ACC112 (cell line): ENCODE measurements at regions not wholly inside any gene's neighbourhood (a gene's known extent, or its start where the extent isn't known, plus 50 kb on each side); places are given as distances from the start of the nearest gene placed in this dataset.

Experiments used
- H2AFZ ChIP-seq: fragments of 200-600 bp; sonication (generic); one replicate; pipeline ENCODE4 v1.6.0; 2017; ENCODE audit warnings: antibody characterized with exemption, low read length; ENCODE audit not compliant: unreplicated experiment
- H3K27ac ChIP-seq: fragments of 200-600 bp; sonication (generic); 2 replicates; pipeline ENCODE4 v1.5.1; 2014; ENCODE audit warnings: low read depth, mild to moderate bottlenecking, antibody characterized with exemption, low read length, moderate library complexity
- H3K27me3 ChIP-seq: fragments of 200-600 bp; sonication (generic); 2 replicates; pipeline ENCODE4 v1.6.1; 2014; ENCODE audit warnings: mild to moderate bottlenecking, antibody characterized with exemption, low read length, moderate library complexity, mixed read lengths; ENCODE audit not compliant: insufficient read depth
- H3K36me3 ChIP-seq: fragments of 200-600 bp; sonication (generic); 2 replicates; pipeline ENCODE4 v1.6.1; 2016; ENCODE audit warnings: mild to moderate bottlenecking, antibody characterized with exemption, low read length, moderate library complexity, mixed read lengths; ENCODE audit not compliant: insufficient read depth
- H3K4me1 ChIP-seq: fragments of 200-600 bp; sonication (generic); one replicate; pipeline ENCODE4 v1.6.1; 2016; ENCODE audit warnings: low read length, mixed read lengths; ENCODE audit not compliant: insufficient read depth, unreplicated experiment, control insufficient read depth
- H3K4me3 ChIP-seq: fragments of 200-600 bp; sonication (generic); 2 replicates; pipeline ENCODE4 v1.5.1; 2014; ENCODE audit warnings: mild to moderate bottlenecking, low read depth, low read length
- H3K79me2 ChIP-seq: fragments of 200-600 bp; sonication (generic); one replicate; pipeline ENCODE4 v1.6.0; 2016; ENCODE audit warnings: low read length; ENCODE audit not compliant: control insufficient read depth, unreplicated experiment, insufficient read depth

DNA sequence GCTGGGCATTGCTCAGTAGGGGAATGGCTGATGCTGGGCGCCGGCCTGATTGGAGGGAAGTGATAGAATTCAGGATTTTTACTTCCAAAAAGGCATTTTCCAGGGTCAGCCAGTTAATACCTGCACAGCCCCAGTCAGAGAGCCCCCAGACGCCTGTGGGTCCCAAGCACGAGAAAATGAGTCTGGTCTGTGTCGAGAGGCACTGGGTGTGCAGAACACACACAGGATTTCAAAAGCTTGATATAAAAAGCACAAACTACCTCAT, 164.6 kb upstream of the TNRC6C start:
- Histone ChIP-seq H3K27ac (no peak overlapping the region), H3K27me3 (0 out of 2 replicates have a peak, but pooled peaks cover 6% of the 10 kb centered on the region)

DNA sequence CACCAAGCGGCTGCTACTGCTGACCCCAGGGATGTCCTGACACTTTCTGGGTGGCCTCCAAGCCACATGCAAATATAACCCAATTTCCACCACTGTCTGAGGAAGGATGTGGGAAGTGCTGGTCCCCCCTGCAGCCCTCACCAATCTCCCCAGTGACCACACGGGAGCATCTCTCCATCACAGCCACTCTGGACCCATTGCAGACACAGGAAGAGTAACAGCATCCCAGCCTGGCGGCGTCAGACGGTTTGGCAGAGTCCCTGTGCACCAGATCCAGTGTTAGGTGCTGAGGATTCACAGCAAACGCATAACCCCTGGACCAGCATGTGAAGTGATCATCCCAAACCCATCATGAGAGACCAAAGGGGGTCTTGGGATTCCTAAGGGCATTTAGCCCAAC, 163.7 kb upstream of the TNRC6C start:
- Histone ChIP-seq H3K4me1 (peaks cover 9% of the 10 kb centered on the region), H3K27me3 (0 out of 2 replicates have a peak, but pooled peaks cover 6% of the 10 kb centered on the region), H2AFZ (no peak overlapping the region), H3K27ac (no peak overlapping the region), H3K79me2 (no peaks in the 10 kb centered on the region), H3K4me3 (no peak overlapping the region), H3K36me3 (no peaks in the 10 kb centered on the region)

More for the DNA sequence above, 164.6 kb upstream of the TNRC6C start:
- no peaks in the 10 kb centered on the region for H3K36me3 ChIP-seq
- H3K79me2 ChIP-seq = no peaks in the 10 kb centered on the region
- H3K4me3 ChIP-seq = no peak overlapping the region
- H3K4me1 ChIP-seq = peaks cover 9% of the 10 kb centered on the region
- no peak overlapping the region for H2AFZ ChIP-seq

DNA sequence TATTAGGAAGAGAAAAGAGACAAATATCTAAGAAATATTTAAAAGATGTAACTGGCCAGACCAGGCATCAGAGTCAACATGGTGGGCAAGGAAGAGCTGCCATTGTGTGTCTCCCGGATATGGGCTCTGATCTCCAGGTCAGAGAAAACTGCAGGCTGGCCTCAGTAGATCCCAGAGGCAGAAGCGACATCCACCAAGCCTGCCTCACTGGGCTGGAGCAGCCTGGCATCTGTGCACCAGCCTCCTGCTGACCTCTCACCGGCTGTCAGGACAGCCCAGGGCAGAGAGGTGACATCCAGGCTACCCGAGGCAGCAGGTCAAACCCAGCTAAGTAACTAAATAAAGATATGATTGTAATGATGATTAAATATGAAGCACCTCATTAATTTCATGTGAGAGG, 162.8 kb upstream of the TNRC6C start:
- Histone ChIP-seq H3K36me3 (no peaks in the 10 kb centered on the region), H3K27ac (no peak overlapping the region), H3K4me1 (peaks cover 9% of the 10 kb centered on the region), H3K4me3 (no peak overlapping the region), H3K79me2 (no peaks in the 10 kb centered on the region), H2AFZ (no peak overlapping the region), H3K27me3 (peaks cover under 1% of the 10 kb centered on the region; the same call in 1 of the 2 replicates)

DNA sequence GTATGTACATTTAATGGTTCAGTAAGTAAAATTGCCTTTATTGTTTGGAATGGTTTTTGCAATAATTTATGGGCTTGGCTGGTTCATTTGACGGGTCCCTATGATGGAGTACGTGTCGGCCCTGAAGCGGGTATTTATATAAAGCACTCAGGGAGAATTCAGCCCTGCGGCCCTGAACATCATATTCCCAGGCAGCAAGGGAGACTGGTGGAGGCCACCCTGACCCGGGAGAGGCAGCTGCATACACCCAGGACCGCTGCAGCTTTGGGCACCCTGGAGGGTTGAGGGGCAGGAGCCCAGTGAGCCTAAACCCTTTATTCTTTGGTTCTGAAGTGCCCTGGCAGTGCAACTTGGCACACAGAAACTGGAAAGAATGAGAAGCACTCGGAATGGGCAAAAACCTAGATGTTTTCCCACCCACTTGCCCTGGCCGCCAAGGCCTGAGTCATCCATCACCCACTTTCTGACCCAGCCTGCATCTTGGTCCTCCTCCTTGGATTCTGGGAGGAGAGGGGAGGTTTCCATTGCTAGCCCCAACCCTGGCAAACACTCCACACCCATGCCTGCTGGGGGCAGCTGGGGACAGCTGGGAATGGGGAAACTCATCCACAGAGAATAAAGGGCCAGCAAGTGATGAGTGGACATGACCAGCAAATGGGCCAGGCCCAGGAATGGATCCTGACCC, 162.2 kb upstream of the TNRC6C start:
- Histone ChIP-seq H2AFZ (no peak overlapping the region), H3K27ac (no peak overlapping the region), H3K4me3 (no peak overlapping the region), H3K27me3 (peaks cover 6% of the 10 kb centered on the region; the same call in 1 of the 2 replicates), H3K4me1 (peaks cover 9% of the 10 kb centered on the region), H3K36me3 (no peaks in the 10 kb centered on the region), H3K79me2 (no peaks in the 10 kb centered on the region)

DNA sequence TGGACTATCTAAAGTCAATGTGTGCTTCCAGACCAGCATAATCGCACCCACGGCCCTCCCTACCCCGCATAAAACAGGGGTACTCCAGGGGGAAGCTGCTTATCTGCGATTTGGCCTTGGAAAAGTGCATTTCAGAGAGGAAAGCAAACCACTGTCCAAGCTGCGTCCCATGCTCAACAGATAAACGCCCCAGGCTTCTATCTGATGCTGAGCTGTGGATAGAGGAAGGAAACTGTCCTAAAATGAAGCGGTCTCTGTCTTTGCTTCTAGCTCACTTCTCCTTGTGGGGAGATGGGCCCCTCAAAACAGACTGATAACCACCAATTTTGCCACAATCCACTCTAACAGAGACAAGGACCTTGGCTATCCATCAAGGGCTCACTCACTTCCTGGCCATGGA, 160.5 kb upstream of the TNRC6C start:
- peaks cover 22% of the 10 kb centered on the region; the same call in 1 of the 2 replicates for H3K27me3 ChIP-seq
- H2AFZ ChIP-seq = no peak overlapping the region
- H3K79me2 ChIP-seq = no peaks in the 10 kb centered on the region
- H3K27ac ChIP-seq = no peak overlapping the region
- no peak overlapping the region for H3K4me3 ChIP-seq
- H3K36me3 ChIP-seq = no peaks in the 10 kb centered on the region
- peaks cover 9% of the 10 kb centered on the region for H3K4me1 ChIP-seq

DNA sequence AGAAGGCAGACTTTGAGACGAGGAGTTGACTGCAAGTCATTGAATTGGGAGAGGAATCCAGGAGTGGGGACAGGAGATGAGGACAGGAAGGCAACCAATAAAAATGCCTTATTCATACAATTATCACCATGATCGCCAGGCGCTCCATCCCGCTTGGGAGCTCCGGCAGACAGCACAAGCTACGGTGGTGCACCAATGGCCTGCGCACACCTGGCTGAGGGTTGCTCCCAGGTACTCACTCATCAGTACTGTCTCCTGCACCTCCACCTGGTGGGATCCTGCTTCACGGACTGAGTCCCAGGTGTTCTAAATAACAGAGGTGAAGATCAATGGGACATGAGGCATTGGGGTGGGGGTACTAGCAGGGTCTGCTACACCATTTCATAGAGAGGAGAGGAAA, 160.0 kb upstream of the TNRC6C start:
- Histone ChIP-seq H3K4me1 (peaks cover 9% of the 10 kb centered on the region), H3K79me2 (no peaks in the 10 kb centered on the region), H3K36me3 (no peaks in the 10 kb centered on the region), H3K4me3 (no peak overlapping the region), H3K27ac (no peak overlapping the region), H2AFZ (no peak overlapping the region), H3K27me3 (peaks cover 27% of the 10 kb centered on the region)

DNA sequence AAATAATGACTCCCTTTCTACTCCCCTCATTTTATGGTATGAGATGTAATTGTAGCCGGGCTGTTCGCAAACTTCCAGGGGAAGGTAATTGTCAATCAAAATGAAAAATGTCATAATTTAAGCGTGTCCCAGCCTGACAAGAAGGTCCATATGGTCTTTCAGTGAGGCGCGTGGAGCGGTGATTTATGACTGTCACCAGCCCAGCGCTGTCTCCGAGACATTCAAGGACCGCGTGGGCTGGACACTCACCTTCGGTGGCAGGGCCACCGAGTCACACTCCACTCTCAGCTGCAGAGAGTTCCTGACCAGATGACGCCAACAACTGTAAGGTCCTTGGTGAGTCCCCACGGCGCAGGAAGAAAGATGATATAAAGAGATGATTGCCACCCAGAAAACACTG, 157.7 kb upstream of the TNRC6C start:
- H3K79me2 ChIP-seq = no peaks in the 10 kb centered on the region
- no peak overlapping the region for H2AFZ ChIP-seq
- H3K4me1 ChIP-seq = peaks cover 9% of the 10 kb centered on the region
- no peak overlapping the region for H3K27ac ChIP-seq
- no peak overlapping the region for H3K4me3 ChIP-seq
- no peaks in the 10 kb centered on the region for H3K36me3 ChIP-seq
- peaks cover 35% of the 10 kb centered on the region for H3K27me3 ChIP-seq

DNA sequence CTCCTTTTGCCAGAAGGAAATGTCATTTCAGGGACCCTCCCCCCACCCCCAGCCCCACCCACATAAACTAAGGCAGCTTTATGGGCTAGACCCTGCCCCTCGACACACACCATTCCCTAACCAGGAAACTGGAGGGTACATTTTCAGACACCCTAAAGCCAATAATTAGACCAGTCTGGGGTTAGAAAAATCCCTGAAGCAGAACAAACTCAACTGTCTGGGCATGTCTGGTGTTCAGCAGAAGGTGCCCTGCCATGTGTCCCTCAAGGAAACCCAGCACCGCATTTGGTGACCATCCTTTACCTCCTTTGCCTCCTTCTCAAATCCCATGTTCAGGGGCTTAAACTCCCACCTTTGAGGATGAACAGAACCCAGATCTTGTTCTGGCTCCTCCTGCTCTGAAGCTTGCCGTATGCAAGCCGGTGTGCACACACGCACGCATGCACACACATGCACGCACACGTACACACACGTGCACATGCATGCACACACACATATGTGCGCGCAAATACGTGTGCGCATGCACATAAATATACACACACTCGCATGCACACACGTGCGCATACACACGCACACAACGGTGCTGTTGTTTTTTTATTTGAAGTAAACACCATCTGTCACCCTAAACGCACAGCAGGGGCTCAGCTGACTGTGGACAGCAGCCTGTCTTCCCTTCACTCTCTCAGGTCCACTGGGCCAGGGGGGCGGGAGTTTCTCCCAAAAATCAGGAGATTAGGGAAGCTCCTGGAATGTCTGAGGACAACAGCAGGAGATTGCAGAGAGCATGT, 156.8 kb upstream of the TNRC6C start:
- H3K79me2 ChIP-seq = no peaks in the 10 kb centered on the region
- no peak overlapping the region for H2AFZ ChIP-seq
- H3K36me3 ChIP-seq = no peaks in the 10 kb centered on the region
- H3K27ac ChIP-seq = no peak overlapping the region
- H3K4me3 ChIP-seq = no peak overlapping the region
- H3K27me3 ChIP-seq = peaks cover 35% of the 10 kb centered on the region
- H3K4me1 ChIP-seq = peaks cover 1% of the 10 kb centered on the region

DNA sequence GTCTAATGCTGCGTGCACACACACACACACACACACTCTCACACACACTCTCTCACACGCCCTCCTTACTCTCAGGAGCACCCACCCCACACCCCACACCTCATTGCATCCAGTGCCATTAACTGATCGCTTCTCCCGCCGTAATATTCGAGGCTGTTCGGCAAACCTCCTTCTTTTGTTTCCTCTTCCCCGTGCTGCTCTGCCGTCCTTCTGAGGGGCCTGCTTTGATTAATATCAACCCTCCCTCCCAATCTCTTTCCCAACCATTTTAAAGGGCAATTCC, 156.2 kb upstream of the TNRC6C start:
- Histone ChIP-seq H2AFZ (no peak overlapping the region), H3K36me3 (no peaks in the 10 kb centered on the region), H3K27me3 (peaks cover 35% of the 10 kb centered on the region)

DNA sequence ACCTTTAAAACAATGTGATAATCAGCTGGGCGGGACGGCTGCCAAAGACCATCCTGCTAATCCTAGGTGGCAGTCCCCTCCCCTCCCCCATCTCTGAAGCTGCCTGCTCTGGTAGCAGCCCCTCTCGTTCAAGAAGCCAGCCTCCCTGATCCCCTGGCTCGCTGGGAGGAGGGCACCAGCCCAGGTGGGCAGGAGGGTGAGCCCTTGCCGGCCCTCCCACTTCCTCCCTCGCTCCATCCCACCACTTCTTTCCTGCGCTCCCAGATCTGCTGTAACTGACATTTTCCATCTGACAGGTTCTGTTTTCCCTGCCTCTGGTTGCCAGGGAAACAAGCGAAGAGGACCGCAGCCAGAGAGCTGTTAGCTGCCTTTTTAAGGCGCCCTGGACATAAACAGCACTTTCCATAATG, 155.7 kb upstream of the TNRC6C start:
- no peaks in the 10 kb centered on the region for H3K79me2 ChIP-seq
- no peak overlapping the region for H3K4me3 ChIP-seq
- peaks cover 35% of the 10 kb centered on the region for H3K27me3 ChIP-seq
- H2AFZ ChIP-seq = no peak overlapping the region
- no peaks in the 10 kb centered on the region for H3K36me3 ChIP-seq
- H3K27ac ChIP-seq = no peak overlapping the region
- H3K4me1 ChIP-seq = no peaks in the 10 kb centered on the region

More for the DNA sequence above, 156.2 kb upstream of the TNRC6C start:
- Histone ChIP-seq H3K79me2 (no peaks in the 10 kb centered on the region), H3K27ac (no peak overlapping the region), H3K4me1 (no peaks in the 10 kb centered on the region), H3K4me3 (no peak overlapping the region)

DNA sequence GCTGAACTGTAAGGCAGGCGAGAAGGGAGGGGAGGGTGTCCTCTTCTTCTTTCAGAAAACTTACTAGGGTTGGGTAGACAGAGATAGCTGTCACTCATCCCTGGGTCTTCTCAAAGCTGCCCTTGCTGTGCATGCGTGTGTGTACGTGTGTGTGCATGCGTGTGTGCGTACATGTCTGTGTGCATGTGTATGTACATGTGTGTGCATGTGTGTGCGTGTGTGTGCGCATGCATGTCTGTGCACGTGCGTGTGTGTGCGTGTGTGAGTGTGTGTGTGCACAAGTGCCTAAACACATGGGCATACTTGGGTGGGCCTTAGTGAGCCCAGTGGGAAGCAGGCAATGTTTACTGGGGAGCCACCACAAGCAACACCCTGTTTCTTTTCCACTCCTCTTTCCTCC, 154.8 kb upstream of the TNRC6C start:
- no peaks in the 10 kb centered on the region for H3K79me2 ChIP-seq
- no peak overlapping the region for H3K27ac ChIP-seq
- no peak overlapping the region for H3K4me3 ChIP-seq
- H3K27me3 ChIP-seq = peaks cover 38% of the 10 kb centered on the region
- H2AFZ ChIP-seq = no peak overlapping the region
- no peaks in the 10 kb centered on the region for H3K36me3 ChIP-seq
- H3K4me1 ChIP-seq = no peaks in the 10 kb centered on the region
